H1 (cell line): ENCODE measurements at regions not wholly inside any gene's neighbourhood (a gene's known extent, or its start where the extent isn't known, plus 50 kb on each side); places are given as distances from the start of the nearest gene placed in this dataset.

Source experiments
- CBX8 ChIP-seq: fragments of 300-800, 300-1000 bp; sonication (generic); IDR thresholded peaks from 2 replicates; pipeline ENCODE4 v1.7.1; 2016; ENCODE audit warnings: low read depth, low read length, borderline replicate concordance
- CTCF ChIP-seq, 3 experiments: IDR thresholded peaks; 1 replicate in 2 of 3; 2 replicates in 1 of 3; pipeline versions ENCODE4 v1.5.1 to v1.6.1; 2011; ENCODE audit warnings: low read length in 3 of 3, mild to moderate bottlenecking in 3 of 3, inconsistent platforms in 2 of 3, low read depth in 1 of 3, moderate library complexity in 1 of 3; ENCODE audit not compliant: insufficient read depth in 1 of 3; ENCODE audit errors: control extremely low read depth in 1 of 3
- JUND ChIP-seq: IDR thresholded peaks from 2 replicates; pipeline ENCODE4 v1.6.1; 2011; ENCODE audit warnings: mild to moderate bottlenecking, improper control_type of control experiment, low read length
- POLR2A ChIP-seq, 2 experiments: IDR thresholded peaks; 1 replicate in 1 of 2; 2 replicates in 1 of 2; pipeline ENCODE4 v1.6.1; 2011; ENCODE audit warnings: low read depth in 2 of 2, low read length in 2 of 2, mild to moderate bottlenecking in 2 of 2; ENCODE audit errors: control extremely low read depth in 1 of 2
- SIN3A ChIP-seq, 2 experiments: IDR thresholded peaks in 1 of 2; conservative IDR thresholded peaks in 1 of 2; 2 replicates each; pipeline ENCODE4 v1.6.1; 2011 to 2012; ENCODE audit warnings: low read length in 2 of 2, improper control_type of control experiment in 1 of 2, low read depth in 1 of 2, mild to moderate bottlenecking in 1 of 2
- SIX5 ChIP-seq: IDR thresholded peaks from 2 replicates; pipeline ENCODE4 v1.6.1; 2011; ENCODE audit warnings: mild to moderate bottlenecking, low read depth, low read length
- TEAD4 ChIP-seq: IDR thresholded peaks from 2 replicates; pipeline ENCODE4 v1.6.1; 2012; ENCODE audit warnings: low read depth, low read length, inconsistent platforms, mixed read lengths
- YY1 ChIP-seq: IDR thresholded peaks from 2 replicates; pipeline ENCODE4 v1.6.1; 2011; ENCODE audit warnings: low read depth, mild to moderate bottlenecking, low read length

- no peak for TF ChIP-seq POLR2A (IDR thresholded peaks at IDR 0.05; ENCODE audit: control extremely low read depth in 1 of 2, low read depth in 2 of 2, low read length in 2 of 2)
- no peak for TF ChIP-seq CTCF (IDR thresholded peaks at IDR 0.05; ENCODE audit: control extremely low read depth in 1 of 3, insufficient read depth in 1 of 3, low read depth in 1 of 3, low read length in 3 of 3)
- TF ChIP-seq SIN3A (conservative IDR thresholded peaks at IDR 0.05 in 1 of 2, IDR thresholded peaks at IDR 0.05 in 1 of 2; ENCODE audit: low read depth in 1 of 2, low read length in 2 of 2): no peak
- no peak for TF ChIP-seq JUND
- no peak for TF ChIP-seq SIX5
- TF ChIP-seq YY1: no peak
- no peak for TF ChIP-seq CBX8
- no peak for TF ChIP-seq TEAD4
These were observed 170.1 kb downstream of the GATA3 start for GRCh38 chr10:8224591-8224990.
